ENCODE measurements at regions not wholly inside any gene's neighbourhood (a gene's known extent, or its start where the extent isn't known, plus 50 kb on each side); places are given as distances from the start of the nearest gene placed in this dataset.

DNA sequence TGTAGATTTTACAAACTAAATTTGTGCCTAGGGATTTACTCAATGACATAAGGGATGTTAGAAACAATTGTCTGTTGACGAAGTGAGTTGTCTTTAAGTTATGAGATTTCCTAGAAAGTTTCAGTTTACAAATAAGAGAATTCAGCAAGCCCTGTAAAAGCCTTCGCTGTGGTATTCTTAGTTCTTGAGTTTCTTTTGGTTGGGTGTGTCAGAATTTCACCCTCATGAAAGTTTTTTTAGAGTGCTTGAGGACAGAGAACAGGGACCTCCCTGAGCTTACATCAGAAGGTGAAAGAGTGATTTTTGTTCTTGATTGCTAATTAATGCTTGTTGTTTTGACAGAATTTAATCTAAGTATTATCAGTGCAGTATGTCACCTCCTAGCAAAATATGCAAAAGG, 2628.2 kb downstream of the ARAP2 start (continued):
- TF ChIP-seq, protein P1, sequence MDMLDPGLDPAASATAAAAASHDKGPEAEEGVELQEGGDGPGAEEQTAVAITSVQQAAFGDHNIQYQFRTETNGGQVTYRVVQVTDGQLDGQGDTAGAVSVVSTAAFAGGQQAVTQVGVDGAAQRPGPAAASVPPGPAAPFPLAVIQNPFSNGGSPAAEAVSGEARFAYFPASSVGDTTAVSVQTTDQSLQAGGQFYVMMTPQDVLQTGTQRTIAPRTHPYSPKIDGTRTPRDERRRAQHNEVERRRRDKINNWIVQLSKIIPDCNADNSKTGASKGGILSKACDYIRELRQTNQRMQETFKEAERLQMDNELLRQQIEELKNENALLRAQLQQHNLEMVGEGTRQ (IDR thresholded peaks at IDR 0.05; ENCODE audit: low read length), result no peak
- TF ChIP-seq SAP30 (IDR thresholded peaks at IDR 0.05; ENCODE audit: insufficient read depth, insufficient replicate concordance, low read length) (no peak), KDM1A (IDR thresholded peaks at IDR 0.05; ENCODE audit: borderline replicate concordance, low read length) (no peak), FOSL1 (IDR thresholded peaks at IDR 0.05; ENCODE audit: insufficient read depth, low read depth, low read length) (no peak), CEBPB (IDR thresholded peaks at IDR 0.05; ENCODE audit: low read depth, low read length) (no peak)
